OCI-LY3 (cell line): ENCODE measurements at regions not wholly inside any gene's neighbourhood (a gene's known extent, or its start where the extent isn't known, plus 50 kb on each side); places are given as distances from the start of the nearest gene placed in this dataset.

Experiments used
- H2AFZ ChIP-seq: fragments of 200-600, 300-600 bp; shearing (Covaris generic); 2 replicates; pipeline ENCODE4 v1.6.0; 2014; ENCODE audit warnings: antibody characterized with exemption, low read depth, low read length
- H3K27ac ChIP-seq: fragments of 200-600, 300-600 bp; sonication (generic); 2 replicates; pipeline ENCODE4 v1.5.1; 2014; ENCODE audit warnings: mild to moderate bottlenecking, low read length, moderate library complexity, mixed read lengths
- H3K27me3 ChIP-seq: fragments of 200-600, 300-600 bp; sonication (generic); 2 replicates; pipeline ENCODE4 v1.6.1; 2014; ENCODE audit warnings: low read depth, low read length, mixed read lengths
- H3K36me3 ChIP-seq: fragments of 200-600, 300-600 bp; sonication (generic); replicated peaks from 2 replicates; pipeline ENCODE3; 2014; ENCODE audit warnings: low read depth, low read length, mixed read lengths
- H3K4me1 ChIP-seq: fragments of 300-600, 200-600 bp; sonication (generic); 2 replicates; pipeline ENCODE4 v1.6.1; 2014; ENCODE audit warnings: low read length, mixed read lengths
- H3K4me2 ChIP-seq: fragments of 200-600, 300-600 bp; sonication (generic); 2 replicates; pipeline ENCODE4 v1.6.1; 2014; ENCODE audit warnings: low read length, mixed read lengths
- H3K4me3 ChIP-seq: fragments of 300-600, 200-600 bp; sonication (generic); 2 replicates; pipeline ENCODE4 v1.5.1; 2014; ENCODE audit warnings: antibody characterized with exemption, mild to moderate bottlenecking, low read length, moderate library complexity
- H3K79me2 ChIP-seq: fragments of 300-600, 200-600 bp; shearing (Covaris generic); 2 replicates; pipeline ENCODE4 v1.6.1; 2014; ENCODE audit warnings: mild to moderate bottlenecking, low read length, mixed read lengths
- H3K9ac ChIP-seq: fragments of 300-600, 200-600 bp; shearing (Covaris generic); 2 replicates; pipeline ENCODE4 v1.6.0; 2014; ENCODE audit warnings: mild to moderate bottlenecking, low read length, moderate library complexity
- H3K9me3 ChIP-seq: fragments of 200-600, 300-600 bp; shearing (Covaris generic); 2 replicates; pipeline ENCODE4 v1.6.1; 2014; ENCODE audit warnings: low read length, mixed read lengths; ENCODE audit not compliant: insufficient read depth
- H4K20me1 ChIP-seq: fragments of 200-600, 300-600 bp; sonication (generic); 2 replicates; pipeline ENCODE4 v1.6.1; 2016; ENCODE audit warnings: low read length, mixed read lengths; ENCODE audit not compliant: insufficient read depth
- EZH2phosphoT487 ChIP-seq: fragments of 200-600 bp; shearing (Covaris generic); IDR thresholded peaks from 2 replicates; pipeline ENCODE4 v1.6.1; 2018; ENCODE audit warnings: antibody characterized with exemption, mixed run types, low read depth
- TF ChIP-seq, protein P1 (sequence below): fragments of 200-600, 300-600 bp; sonication (generic); IDR thresholded peaks from 2 replicates; pipeline ENCODE4 v1.5.1; 2014; ENCODE audit warnings: antibody characterized with exemption, low read length, low read depth

DNA sequence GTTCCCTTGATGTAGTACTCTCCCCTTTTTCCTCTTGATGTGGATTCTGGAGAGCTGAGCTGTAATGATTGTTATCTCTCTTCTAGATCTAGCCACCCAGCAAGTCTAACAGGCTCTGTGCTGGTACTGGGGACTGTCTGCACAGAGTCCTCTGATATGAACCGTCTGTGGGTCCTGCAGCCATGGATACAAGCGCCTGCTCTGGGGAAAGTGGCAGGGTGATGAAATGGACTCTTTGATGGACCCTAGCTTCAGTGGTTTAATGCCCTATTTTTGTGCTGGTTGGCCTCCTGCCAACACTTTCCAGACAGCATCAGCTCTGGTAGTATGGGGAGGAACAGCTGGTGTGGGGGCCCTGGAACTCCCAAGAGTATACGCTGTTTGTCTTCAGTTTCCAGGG, 216.3 kb downstream of the ADGRG6 start:
- Histone ChIP-seq H3K36me3 (no peaks in the 10 kb centered on the region), H3K27ac (no peak overlapping the region), H4K20me1 (no peaks in the 10 kb centered on the region), H3K79me2 (no peaks in the 10 kb centered on the region), H3K4me1 (no peaks in the 10 kb centered on the region), H3K27me3 (no peaks in the 10 kb centered on the region), H3K4me2 (no peak overlapping the region), H3K9ac (no peak overlapping the region), H2AFZ (no peak overlapping the region), H3K9me3 (no peaks in the 10 kb centered on the region), H3K4me3 (no peak overlapping the region)
- TF ChIP-seq, protein P1, sequence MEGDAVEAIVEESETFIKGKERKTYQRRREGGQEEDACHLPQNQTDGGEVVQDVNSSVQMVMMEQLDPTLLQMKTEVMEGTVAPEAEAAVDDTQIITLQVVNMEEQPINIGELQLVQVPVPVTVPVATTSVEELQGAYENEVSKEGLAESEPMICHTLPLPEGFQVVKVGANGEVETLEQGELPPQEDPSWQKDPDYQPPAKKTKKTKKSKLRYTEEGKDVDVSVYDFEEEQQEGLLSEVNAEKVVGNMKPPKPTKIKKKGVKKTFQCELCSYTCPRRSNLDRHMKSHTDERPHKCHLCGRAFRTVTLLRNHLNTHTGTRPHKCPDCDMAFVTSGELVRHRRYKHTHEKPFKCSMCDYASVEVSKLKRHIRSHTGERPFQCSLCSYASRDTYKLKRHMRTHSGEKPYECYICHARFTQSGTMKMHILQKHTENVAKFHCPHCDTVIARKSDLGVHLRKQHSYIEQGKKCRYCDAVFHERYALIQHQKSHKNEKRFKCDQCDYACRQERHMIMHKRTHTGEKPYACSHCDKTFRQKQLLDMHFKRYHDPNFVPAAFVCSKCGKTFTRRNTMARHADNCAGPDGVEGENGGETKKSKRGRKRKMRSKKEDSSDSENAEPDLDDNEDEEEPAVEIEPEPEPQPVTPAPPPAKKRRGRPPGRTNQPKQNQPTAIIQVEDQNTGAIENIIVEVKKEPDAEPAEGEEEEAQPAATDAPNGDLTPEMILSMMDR: no peak
- TF ChIP-seq EZH2phosphoT487: no peak

DNA sequence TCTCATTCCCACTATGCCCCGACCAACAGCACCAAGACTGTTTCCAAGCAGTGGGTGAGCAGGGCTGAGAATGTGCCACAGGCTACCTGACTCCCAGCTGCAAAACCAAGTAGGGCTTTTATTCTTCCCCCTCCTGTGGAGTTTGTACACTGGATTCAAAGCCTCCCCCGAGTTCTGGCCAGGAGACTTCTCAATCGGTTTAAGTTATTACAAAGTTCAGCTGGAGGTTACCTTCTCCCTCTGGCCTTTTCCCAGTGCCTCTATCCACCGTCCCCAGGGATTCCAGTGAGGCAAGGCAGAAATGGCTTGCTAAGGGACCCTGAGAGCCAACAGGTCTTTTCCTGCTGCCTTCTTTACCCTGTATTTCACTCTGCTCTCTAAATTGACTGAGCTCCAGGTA, 217.0 kb downstream of the ADGRG6 start:
- TF ChIP-seq, protein P1: no peak
- TF ChIP-seq EZH2phosphoT487: no peak
- Histone ChIP-seq H3K4me3 (no peak overlapping the region), H2AFZ (no peak overlapping the region), H3K9me3 (no peaks in the 10 kb centered on the region), H3K79me2 (no peaks in the 10 kb centered on the region), H3K27me3 (no peaks in the 10 kb centered on the region), H3K36me3 (no peaks in the 10 kb centered on the region), H3K27ac (no peak overlapping the region), H3K4me2 (no peak overlapping the region), H3K4me1 (no peaks in the 10 kb centered on the region), H3K9ac (no peak overlapping the region), H4K20me1 (no peaks in the 10 kb centered on the region)

DNA sequence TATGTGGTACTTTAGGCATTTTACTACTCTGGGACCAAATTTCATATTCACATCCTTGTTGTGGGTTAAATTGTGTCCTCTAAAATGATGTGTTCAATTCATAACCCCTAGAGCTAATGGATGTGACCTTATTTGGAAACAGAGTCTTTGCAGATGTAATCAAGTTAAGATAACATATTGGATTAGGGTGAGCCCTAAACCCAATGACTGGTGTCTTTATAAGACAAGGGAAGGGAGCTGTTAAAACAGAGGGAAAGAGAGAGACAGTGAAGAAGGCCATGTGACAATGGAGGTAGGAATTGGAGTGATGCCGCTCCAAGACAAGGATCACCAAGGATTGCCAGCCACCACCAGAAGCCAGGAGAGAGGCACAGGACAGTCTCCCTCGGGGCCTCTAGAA, 220.0 kb downstream of the ADGRG6 start:
- no peak for TF ChIP-seq EZH2phosphoT487
- TF ChIP-seq, protein P1: no peak
- H2AFZ ChIP-seq: no peak overlapping the region
- H3K9ac ChIP-seq: no peak overlapping the region
- H3K9me3 ChIP-seq: no peaks in the 10 kb centered on the region
- H3K4me2 ChIP-seq: no peak overlapping the region
- H3K27me3 ChIP-seq: no peaks in the 10 kb centered on the region
- H3K79me2 ChIP-seq: no peaks in the 10 kb centered on the region
- no peaks in the 10 kb centered on the region for H3K4me1 ChIP-seq
- no peaks in the 10 kb centered on the region for H4K20me1 ChIP-seq
- H3K27ac ChIP-seq: no peak overlapping the region
- H3K36me3 ChIP-seq: no peaks in the 10 kb centered on the region
- H3K4me3 ChIP-seq: no peak overlapping the region

DNA sequence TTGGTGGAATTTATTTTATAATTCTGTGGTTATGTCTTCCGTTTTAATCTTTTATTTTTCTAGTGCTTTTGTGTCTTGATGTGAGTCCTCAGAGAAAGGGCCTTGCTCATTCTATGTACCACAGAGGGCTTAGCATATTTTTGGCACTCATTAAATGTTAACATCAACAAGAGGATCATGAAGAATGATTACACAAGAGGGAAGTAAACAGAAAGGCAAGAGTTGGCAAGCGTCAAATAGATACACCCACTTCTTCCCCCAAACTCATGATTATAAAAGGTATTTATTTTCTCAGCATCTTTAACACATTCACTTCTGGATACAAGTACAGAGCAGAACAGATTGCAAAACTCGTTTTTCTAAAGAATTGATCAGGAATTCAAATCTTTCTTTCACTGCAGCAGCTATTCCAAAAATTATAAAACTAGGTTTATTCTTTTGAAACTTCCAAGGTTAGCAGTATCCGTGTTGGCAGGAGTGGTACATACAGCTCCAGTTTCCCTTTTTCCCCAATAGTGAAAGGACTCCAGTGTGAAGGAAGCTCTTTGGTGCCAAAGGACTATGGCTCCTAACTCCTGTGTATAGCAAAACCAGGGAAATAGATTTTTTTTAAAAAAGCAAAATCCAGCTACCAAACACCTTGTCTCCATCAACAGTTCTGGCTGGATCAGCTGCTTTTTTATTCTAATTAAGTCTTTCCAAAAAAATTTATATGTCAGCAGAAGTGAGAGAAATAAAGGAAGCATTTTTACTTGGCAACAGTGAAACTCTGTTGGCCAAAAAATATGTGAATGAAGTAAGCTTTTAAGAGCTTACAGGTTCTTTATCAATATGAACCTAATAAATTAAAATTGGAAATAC, 221.9 kb downstream of the ADGRG6 start:
- Histone ChIP-seq H3K9ac (no peak overlapping the region), H4K20me1 (no peaks in the 10 kb centered on the region), H3K9me3 (no peaks in the 10 kb centered on the region), H3K36me3 (no peaks in the 10 kb centered on the region), H3K27me3 (no peaks in the 10 kb centered on the region), H3K79me2 (no peaks in the 10 kb centered on the region), H3K4me3 (no peak overlapping the region), H3K4me1 (no peaks in the 10 kb centered on the region), H2AFZ (no peak overlapping the region), H3K4me2 (no peak overlapping the region), H3K27ac (no peak overlapping the region)
- no peak for TF ChIP-seq EZH2phosphoT487
- TF ChIP-seq, protein P1: no peak
